GM19238 (cell line): ENCODE measurements at regions not wholly inside any gene's neighbourhood (a gene's known extent, or its start where the extent isn't known, plus 50 kb on each side); places are given as distances from the start of the nearest gene placed in this dataset.

Experiments
- DNase-seq: peaks from one replicate; pipeline ENCODE4 v3.0.0; 2011; ENCODE audit warnings: low spot score; ENCODE audit not compliant: insufficient read length

- DNase-seq, result no peak
Measured at GRCh38 chr12:75568393-75568792, 57.0 kb upstream of the KRR1 start.

GRCh38 chr12:75565795-75566194, 54.4 kb upstream of the KRR1 start:
- no peak for DNase-seq

GRCh38 chr12:75564852-75565251, 53.4 kb upstream of the KRR1 start:
- DNase-seq, result no peak

- no peak for DNase-seq
Measured at GRCh38 chr12:75564398-75564797, 53.0 kb upstream of the KRR1 start.

- DNase-seq, result no peak
Measured at GRCh38 chr12:75563351-75563750, 51.9 kb upstream of the KRR1 start.

- no peak for DNase-seq
Measured at GRCh38 chr12:75561921-75562320, 50.5 kb upstream of the KRR1 start.
